ENCODE measurements at regions not wholly inside any gene's neighbourhood (a gene's known extent, or its start where the extent isn't known, plus 50 kb on each side); places are given as distances from the start of the nearest gene placed in this dataset.
"Not testable (repeated sequence)": the region's sequence is repeated elsewhere in the genome, so short reads cannot be mapped to it uniquely, and the experiment has no call there.

- DNase-seq (ENCODE audit: low spot score) = no peak
These were observed 1673.8 kb upstream of the AGA start for GRCh38 chr4:179116011-179116410.

- no peak for DNase-seq (ENCODE audit: low spot score)
These were observed 1674.3 kb upstream of the AGA start for GRCh38 chr4:179116581-179116980.

- DNase-seq (ENCODE audit: low spot score) = no peak
These were observed 1680.8 kb upstream of the AGA start for GRCh38 chr4:179123084-179123483.

- no peak for DNase-seq (ENCODE audit: low spot score)
These were observed 1682.2 kb upstream of the AGA start for GRCh38 chr4:179124419-179124818.

- no peak for DNase-seq (ENCODE audit: low spot score)
These were observed 1682.7 kb upstream of the AGA start for GRCh38 chr4:179124957-179125356.

- no peak for DNase-seq (ENCODE audit: low spot score)
These were observed 1683.6 kb upstream of the AGA start for GRCh38 chr4:179125870-179126269.

- no peak for DNase-seq (ENCODE audit: low spot score)
These were observed 1686.1 kb upstream of the AGA start for GRCh38 chr4:179128299-179128698.

GRCh38 chr4:179130122-179130714, 1688.0 kb upstream of the AGA start:
- DNase-seq (ENCODE audit: low spot score) = no peak

- peak; percentile 64 for DNase-seq (ENCODE audit: low spot score)
These were observed 1703.7 kb upstream of the AGA start for GRCh38 chr4:179145746-179146525.

GRCh38 chr4:179151770-179152169, 1709.5 kb upstream of the AGA start:
- no peak for DNase-seq (ENCODE audit: low spot score)

GRCh38 chr4:179163147-179163546, 1720.9 kb upstream of the AGA start:
- DNase-seq (ENCODE audit: low spot score) = no peak

GRCh38 chr4:179164267-179164999, 1722.2 kb upstream of the AGA start:
- DNase-seq (ENCODE audit: low spot score) = no peak

- DNase-seq (ENCODE audit: low spot score) = no peak
These were observed 1722.9 kb upstream of the AGA start for GRCh38 chr4:179165000-179165738.

- no peak for DNase-seq (ENCODE audit: low spot score)
These were observed 1723.6 kb upstream of the AGA start for GRCh38 chr4:179165862-179166261.

- DNase-seq (ENCODE audit: low spot score) = not testable (repeated sequence)
These were observed 1728.1 kb upstream of the AGA start for GRCh38 chr4:179170308-179170707.

- no peak for DNase-seq (ENCODE audit: low spot score)
These were observed 1740.5 kb upstream of the AGA start for GRCh38 chr4:179182741-179183140.

- DNase-seq (ENCODE audit: low spot score) = no peak
These were observed 1753.7 kb upstream of the AGA start for GRCh38 chr4:179195887-179196286.

- peak; percentile 25 for DNase-seq (ENCODE audit: low spot score)
These were observed 1754.3 kb upstream of the AGA start for GRCh38 chr4:179196511-179196910.

- DNase-seq (ENCODE audit: low spot score) = no peak
These were observed 1758.4 kb upstream of the AGA start for GRCh38 chr4:179200681-179201080.

GRCh38 chr4:179225594-179225993, 1783.4 kb upstream of the AGA start:
- DNase-seq (ENCODE audit: low spot score) = no peak

- no peak for DNase-seq (ENCODE audit: low spot score)
These were observed 1806.6 kb upstream of the AGA start for GRCh38 chr4:179248821-179249220.

- no peak for DNase-seq (ENCODE audit: low spot score)
These were observed 1826.6 kb upstream of the AGA start for GRCh38 chr4:179268791-179269190.

All from kidney tubule cell (primary cell).